GM12878 (cell line): ENCODE measurements at regions not wholly inside any gene's neighbourhood (a gene's known extent, or its start where the extent isn't known, plus 50 kb on each side); places are given as distances from the start of the nearest gene placed in this dataset.

Experiments used
- ATAC-seq: fragments of 200-7000 bp; cut with Tn5 transposase; 3 replicates; pipeline ENCODE4 v1.9.1; 2020; ENCODE audit warnings: mild to moderate bottlenecking, moderate library complexity
- BruUV-seq: library from RNA; stranded (reverse); fragments of 400-500 nt; replicated peaks from 2 replicates; lab custom pipeline; 2021; lab: Mats Ljungman, UMichigan
- CTCF ChIA-PET: fragments of 300-600 bp; sonication (Branson Sonifier 250); formaldehyde crosslinking; extraction: SDS; loops from one replicate; lab custom pipeline; 2021; ENCODE audit warnings: inconsistent platforms; lab: Yijun Ruan, JAX
- POLR2A ChIA-PET: fragments of 350-600 bp; formaldehyde crosslinking; extraction: SDS; loops from one replicate; lab custom pipeline; 2021; ENCODE audit warnings: inconsistent platforms; lab: Charles Lee
- RAD21 ChIA-PET: fragments of 300-600 bp; sonication (Branson Sonifier 250); formaldehyde crosslinking; loops from one replicate; lab custom pipeline; 2023; ENCODE audit warnings: antibody characterized with exemption; ENCODE audit not compliant: unreplicated experiment; lab: Charles Lee
- SMC1A ChIA-PET: fragments of 300-600 bp; sonication (Branson Sonifier 250); formaldehyde crosslinking; loops from one replicate; lab custom pipeline; 2023; ENCODE audit not compliant: unreplicated experiment, uncharacterized antibody; lab: Charles Lee
- DNase-seq: peaks from one replicate; pipeline ENCODE4 v3.0.0-alpha.2; 2011; ENCODE audit warnings: low read depth, low spot score
- FAIRE-seq: peaks from 3 replicates; lab custom pipeline; 2011; peaks lifted over from hg19 to GRCh38; lab: Jason Lieb, UNC
- H2AFZ ChIP-seq: 2 replicates; pipeline ENCODE4 v1.6.0; 2011; ENCODE audit warnings: low read depth, low read length, control low read depth; ENCODE audit not compliant: control insufficient read depth
- H3K27ac ChIP-seq: 2 replicates; pipeline ENCODE4 v1.5.1; 2011; ENCODE audit warnings: control low read depth; ENCODE audit not compliant: control insufficient read depth, insufficient read depth
- H3K27me3 ChIP-seq, 2 experiments: replicated peaks in 1 of 2; 2 replicates each; pipeline versions ENCODE4 v1.6.0 to v1.6.1; 2011; ENCODE audit warnings: low read length in 1 of 2; ENCODE audit not compliant: control insufficient read depth in 2 of 2, insufficient read depth in 2 of 2
- H3K36me3 ChIP-seq, 2 experiments: 2 replicates each; pipeline ENCODE4 v1.5.1; 2011; ENCODE audit warnings: low read length in 1 of 2; ENCODE audit not compliant: control insufficient read depth in 2 of 2, insufficient read depth in 2 of 2
- H3K4me1 ChIP-seq: 2 replicates; pipeline ENCODE4 v1.6.1; 2011; ENCODE audit warnings: mild to moderate bottlenecking, low read length, moderate library complexity, mixed read lengths; ENCODE audit not compliant: control insufficient read depth, insufficient read depth
- H3K4me2 ChIP-seq: 2 replicates; pipeline ENCODE4 v1.6.0; 2011; ENCODE audit warnings: control low read depth; ENCODE audit not compliant: control insufficient read depth, insufficient read depth
- H3K4me3 ChIP-seq: fragments of 200-600 bp; sonication (generic); 2 replicates; pipeline ENCODE4 v1.5.1; 2016
- H3K79me2 ChIP-seq: 2 replicates; pipeline ENCODE4 v1.6.0; 2011; ENCODE audit warnings: low read length; ENCODE audit not compliant: control insufficient read depth, insufficient read depth
- H3K9ac ChIP-seq: 2 replicates; pipeline ENCODE4 v1.8.0; 2011; ENCODE audit warnings: low read length, control low read depth, mixed read lengths; ENCODE audit not compliant: control insufficient read depth, insufficient read depth
- H3K9me3 ChIP-seq: replicated peaks from 3 replicates; pipeline ENCODE4 v1.5.1; 2011; ENCODE audit warnings: mild to moderate bottlenecking, low read length; ENCODE audit not compliant: control insufficient read depth, insufficient read depth
- H4K20me1 ChIP-seq: 2 replicates; pipeline ENCODE4 v1.6.0; 2011; ENCODE audit not compliant: control insufficient read depth, insufficient read depth
- BMI1 ChIP-seq: fragments of 450-650 bp; IDR thresholded peaks from 2 replicates; pipeline ENCODE4 v1.6.1; 2016; ENCODE audit warnings: mild to moderate bottlenecking, moderate library complexity, borderline replicate concordance
- CREM ChIP-seq: IDR thresholded peaks from 2 replicates; pipeline ENCODE4 v1.6.1; 2014; ENCODE audit warnings: antibody characterized with exemption, low read depth
- EED ChIP-seq: sonication (generic); IDR thresholded peaks from 2 replicates; pipeline ENCODE4 v1.6.1; 2016; ENCODE audit warnings: antibody characterized with exemption, low read depth
- ETV6 ChIP-seq, 2 experiments: fragments of 450-650 bp in 1 of 2; IDR thresholded peaks in 1 of 2; conservative IDR thresholded peaks in 1 of 2; 2 replicates each; pipeline ENCODE4 v1.6.1; 2014; ENCODE audit warnings: antibody characterized with exemption in 1 of 2, borderline replicate concordance in 1 of 2, low read depth in 1 of 2, mild to moderate bottlenecking in 1 of 2, moderate library complexity in 1 of 2
- IKZF2 ChIP-seq, 2 experiments: fragments of 450-650 bp; IDR thresholded peaks; 2 replicates each; pipeline ENCODE4 v1.6.1; 2017; ENCODE audit warnings: mild to moderate bottlenecking in 2 of 2, moderate library complexity in 2 of 2
- KLF5 ChIP-seq: fragments of 450-650 bp; IDR thresholded peaks from 2 replicates; pipeline ENCODE4 v1.6.1; 2014; ENCODE audit warnings: mild to moderate bottlenecking; ENCODE audit not compliant: partially characterized antibody
- NBN ChIP-seq: fragments of 450-650 bp; IDR thresholded peaks from 2 replicates; pipeline ENCODE4 v1.6.1; 2016
- NFIC ChIP-seq: IDR thresholded peaks from 2 replicates; pipeline ENCODE4 v1.6.1; 2012; ENCODE audit warnings: low read depth, mild to moderate bottlenecking, inconsistent platforms, low read length, moderate library complexity
- NKRF ChIP-seq: fragments of 450-650 bp; conservative IDR thresholded peaks from 2 replicates; pipeline ENCODE4 v1.6.1; 2017; ENCODE audit warnings: mild to moderate bottlenecking, moderate library complexity
- RCOR1 ChIP-seq: conservative IDR thresholded peaks from 2 replicates; pipeline ENCODE4 v1.6.1; 2012; ENCODE audit warnings: low read depth, low read length, improper control_type of control experiment
- REST ChIP-seq: IDR thresholded peaks from 2 replicates; pipeline ENCODE4 v1.6.1; 2012; ENCODE audit warnings: mild to moderate bottlenecking, low read depth, low read length
- SMAD5 ChIP-seq: IDR thresholded peaks from 2 replicates; pipeline ENCODE4 v1.6.1; 2016; ENCODE audit warnings: antibody characterized with exemption, low read depth
- TBL1XR1 ChIP-seq: IDR thresholded peaks from 2 replicates; pipeline ENCODE4 v1.6.1; 2012; ENCODE audit warnings: low read depth, low read length, improper control_type of control experiment
- USF2 ChIP-seq: IDR thresholded peaks from 2 replicates; pipeline ENCODE4 v1.6.1; 2011; ENCODE audit warnings: low read depth, low read length, improper control_type of control experiment, borderline replicate concordance
- ZSCAN29 ChIP-seq: fragments of 450-650 bp; IDR thresholded peaks from 2 replicates; pipeline ENCODE4 v1.6.1; 2017; ENCODE audit warnings: mild to moderate bottlenecking, moderate library complexity
- WGBS: methylation state at CpG from one replicate; pipeline ENCODE4 v1.1.6; 2016; ENCODE audit warnings: low lambda C conversion rate; ENCODE audit not compliant: insufficient replicate concordance, insufficient coverage; ENCODE audit errors: missing lambda C conversion rate; 5-methylcytosine and 5-hydroxymethylcytosine counted together
- in situ Hi-C: fragments of 300-500 bp; cut with MboI; formaldehyde crosslinking; loops from 9 replicates; pipeline ENCODE4 v1.14.3; 2018; ENCODE audit warnings: mixed read lengths
- intact Hi-C: fragments of 100-400 bp; cut with micrococcal nuclease; formaldehyde crosslinking; loops from one replicate; pipeline ENCODE4 v1.14.2; 2022; ENCODE audit not compliant: unreplicated experiment

- WGBS = 9% methylated on average over 4 of the region's 4 CpGs
- H3K79me2 ChIP-seq = no peaks in the 10 kb centered on the region
- H3K27me3 ChIP-seq = peaks cover 0 to 4% of the 10 kb centered on the region in 2 experiments; a peak in 1 of 4 replicates
- no peak overlapping the region for H2AFZ ChIP-seq
- H3K36me3 ChIP-seq = no peaks in the 10 kb centered on the region
- H3K9ac ChIP-seq = no peak overlapping the region
- H3K4me1 ChIP-seq = no peaks in the 10 kb centered on the region
- intact Hi-C loops = no loop called here
- DNase-seq (no peak), FAIRE-seq (no peak), ATAC-seq (no peak)
- BruUV-seq = no TSS peak
- TF ChIP-seq KLF5 (no peak), CREM (no peak), ZSCAN29 (no peak), TBL1XR1 (no peak), BMI1 (no peak), NKRF (no peak), ETV6 (conservative IDR thresholded peaks at IDR 0.05 in 1 of 2, IDR thresholded peaks at IDR 0.05 in 1 of 2; ENCODE audit: borderline replicate concordance in 1 of 2, low read depth in 1 of 2) (no peak), USF2 (no peak), SMAD5 (no peak), NBN (no peak), RCOR1 (no peak), EED (no peak), REST (no peak), NFIC (no peak), IKZF2 (IDR thresholded peaks at IDR 0.05) (no peak)
- in situ Hi-C loops = no loop called here
- H4K20me1 ChIP-seq = no peaks in the 10 kb centered on the region
- ChIA-PET POLR2A (no interaction called here), RAD21 (interaction anchor here (0.9 to 1.5 kb wide), 2 partner anchors 14 to 16 kb away, joined by 3 to 5 read pairs; no protein-coding TSS in a partner anchor), SMC1A (interaction anchor here (0.7 to 2.5 kb wide), 4 partner anchors 10 to 91 kb away, joined by 3 to 13 read pairs (median 4); no protein-coding TSS in a partner anchor), CTCF (interaction anchor here (1.3 kb wide), 1 partner anchor 100 kb away, joined by 4 read pairs; no protein-coding TSS in a partner anchor)
- no peaks in the 10 kb centered on the region for H3K9me3 ChIP-seq
- no peak overlapping the region for H3K4me2 ChIP-seq
- no peak overlapping the region for H3K27ac ChIP-seq
- no peak overlapping the region for H3K4me3 ChIP-seq
Measured at GRCh38 chr13:39245688-39246087, 207.4 kb downstream of the NHLRC3 start.
